SU-DHL-6 (cell line): ENCODE measurements at regions not wholly inside any gene's neighbourhood (a gene's known extent, or its start where the extent isn't known, plus 50 kb on each side); places are given as distances from the start of the nearest gene placed in this dataset.

Experiments used
- CTCF ChIP-seq: fragments of 200-600 bp; sonication (generic); IDR thresholded peaks from one replicate; pipeline ENCODE4 v1.5.1; 2017; ENCODE audit warnings: antibody characterized with exemption, mild to moderate bottlenecking, low read length, moderate library complexity; ENCODE audit not compliant: insufficient read depth, poor library complexity, severe bottlenecking
- EZH2phosphoT487 ChIP-seq: fragments of 200-600 bp; sonication (generic), shearing (Covaris generic); conservative IDR thresholded peaks from 2 replicates; pipeline ENCODE4 v1.6.1; 2018; ENCODE audit warnings: mild to moderate bottlenecking, antibody characterized with exemption, low read length, moderate library complexity, mixed read lengths

- TF ChIP-seq CTCF = no peak
- no peak for TF ChIP-seq EZH2phosphoT487
These were observed 332.1 kb downstream of the LMO7 start for GRCh38 chr13:75968103-75968838.
